ENCODE measurements at regions not wholly inside any gene's neighbourhood (a gene's known extent, or its start where the extent isn't known, plus 50 kb on each side); places are given as distances from the start of the nearest gene placed in this dataset.

- no peak for DNase-seq (ENCODE audit: low read depth, low spot score)
Measured at GRCh38 chr14:87529081-87529480, 463.9 kb downstream of the GALC start.

- DNase-seq (ENCODE audit: low read depth, low spot score) = no peak
Measured at GRCh38 chr14:87526731-87527130, 466.3 kb downstream of the GALC start.

- DNase-seq (ENCODE audit: low read depth, low spot score) = no peak
Measured at GRCh38 chr14:87524011-87524410, 469.0 kb downstream of the GALC start.

GRCh38 chr14:87522575-87522974 is 470.4 kb downstream of the GALC start:
- no peak for DNase-seq (ENCODE audit: low read depth, low spot score)

- DNase-seq (ENCODE audit: low read depth, low spot score) = no peak
Measured at GRCh38 chr14:87508333-87508732, 484.6 kb downstream of the GALC start.

- no peak for DNase-seq (ENCODE audit: low read depth, low spot score)
Measured at GRCh38 chr14:87503711-87504110, 489.3 kb downstream of the GALC start.

- no peak for DNase-seq (ENCODE audit: low read depth, low spot score)
Measured at GRCh38 chr14:87497301-87497700, 495.7 kb downstream of the GALC start.

- DNase-seq (ENCODE audit: low read depth, low spot score) = no peak
Measured at GRCh38 chr14:87494010-87494409, 499.0 kb downstream of the GALC start.

GRCh38 chr14:87492561-87492960 is 500.4 kb downstream of the GALC start:
- no peak for DNase-seq (ENCODE audit: low read depth, low spot score)

GRCh38 chr14:87491816-87492215 is 501.2 kb downstream of the GALC start:
- DNase-seq (ENCODE audit: low read depth, low spot score) = no peak

GRCh38 chr14:87489196-87489819 is 503.7 kb downstream of the GALC start:
- no peak for DNase-seq (ENCODE audit: low read depth, low spot score)

- no peak for DNase-seq (ENCODE audit: low read depth, low spot score)
Measured at GRCh38 chr14:87483271-87484260, 509.4 kb downstream of the GALC start.

GRCh38 chr14:87468531-87468930 is 524.5 kb downstream of the GALC start:
- no peak for DNase-seq (ENCODE audit: low read depth, low spot score)

- no peak for DNase-seq (ENCODE audit: low read depth, low spot score)
Measured at GRCh38 chr14:87467578-87467977, 525.4 kb downstream of the GALC start.

GRCh38 chr14:87465770-87466169 is 527.2 kb downstream of the GALC start:
- DNase-seq (ENCODE audit: low read depth, low spot score) = no peak

GRCh38 chr14:87461704-87462103 is 531.3 kb downstream of the GALC start:
- no peak for DNase-seq (ENCODE audit: low read depth, low spot score)

- DNase-seq (ENCODE audit: low read depth, low spot score) = no peak
Measured at GRCh38 chr14:87457720-87458119, 535.3 kb downstream of the GALC start.

- no peak for DNase-seq (ENCODE audit: low read depth, low spot score)
Measured at GRCh38 chr14:87450193-87450592, 542.8 kb downstream of the GALC start.

- no peak for DNase-seq (ENCODE audit: low read depth, low spot score)
Measured at GRCh38 chr14:87449016-87449415, 544.0 kb downstream of the GALC start.

- no peak for DNase-seq (ENCODE audit: low read depth, low spot score)
Measured at GRCh38 chr14:87443787-87444186, 549.2 kb downstream of the GALC start.

- DNase-seq (ENCODE audit: low read depth, low spot score) = no peak
Measured at GRCh38 chr14:87443039-87443438, 549.9 kb downstream of the GALC start.

- DNase-seq (ENCODE audit: low read depth, low spot score) = no peak
Measured at GRCh38 chr14:87437158-87437557, 555.8 kb downstream of the GALC start.

GRCh38 chr14:87434680-87435079 is 558.3 kb downstream of the GALC start:
- no peak for DNase-seq (ENCODE audit: low read depth, low spot score)

Measured in smooth muscle cell of the brain vasculature (primary cell).